22Rv1 (cell line): ENCODE measurements at regions not wholly inside any gene's neighbourhood (a gene's known extent, or its start where the extent isn't known, plus 50 kb on each side); places are given as distances from the start of the nearest gene placed in this dataset.
"Not testable (repeated sequence)": the region's sequence is repeated elsewhere in the genome, so short reads cannot be mapped to it uniquely, and the experiment has no call there.

Source experiments
- H3K27ac ChIP-seq: fragments of 450-650 bp; 2 replicates; pipeline ENCODE4 v1.5.1; 2017
- CTCF ChIP-seq: fragments of 450-650 bp; IDR thresholded peaks from 2 replicates; pipeline ENCODE4 v1.5.1; 2017; ENCODE audit warnings: mild to moderate bottlenecking
- ZFX ChIP-seq: fragments of 450-650 bp; IDR thresholded peaks from 2 replicates; pipeline ENCODE4 v1.6.1; 2017; ENCODE audit warnings: antibody characterized with exemption, borderline replicate concordance

GRCh38 chr13:104635879-104636278 lies 1569.7 kb upstream of the SLC10A2 start:
- no peak overlapping the region for H3K27ac ChIP-seq
- TF ChIP-seq ZFX: no peak
- TF ChIP-seq CTCF: no peak

GRCh38 chr13:104634016-104634415 lies 1567.8 kb upstream of the SLC10A2 start:
- no peak overlapping the region for H3K27ac ChIP-seq
- TF ChIP-seq CTCF (no peak), ZFX (no peak)

GRCh38 chr13:104632736-104633135 lies 1566.5 kb upstream of the SLC10A2 start:
- TF ChIP-seq ZFX: no peak
- no peak for TF ChIP-seq CTCF
- H3K27ac ChIP-seq: no peak overlapping the region

- H3K27ac ChIP-seq: no peak overlapping the region
- no peak for TF ChIP-seq ZFX
- no peak for TF ChIP-seq CTCF
These were observed 1559.0 kb upstream of the SLC10A2 start for GRCh38 chr13:104625201-104625600.

- no peak overlapping the region for H3K27ac ChIP-seq
- no peak for TF ChIP-seq ZFX
- no peak for TF ChIP-seq CTCF
These were observed 1550.8 kb upstream of the SLC10A2 start for GRCh38 chr13:104616990-104617389.

GRCh38 chr13:104614361-104615145 lies 1548.3 kb upstream of the SLC10A2 start:
- no peak for TF ChIP-seq CTCF
- TF ChIP-seq ZFX: no peak
- H3K27ac ChIP-seq: no peak overlapping the region

GRCh38 chr13:104608331-104608730 lies 1542.1 kb upstream of the SLC10A2 start:
- no peak overlapping the region for H3K27ac ChIP-seq
- TF ChIP-seq ZFX (no peak), CTCF (no peak)

GRCh38 chr13:104605435-104605834 lies 1539.2 kb upstream of the SLC10A2 start:
- not testable (repeated sequence) for H3K27ac ChIP-seq
